Activated CD8-positive, alpha-beta T cell treated with anti-CD3 and anti-CD28 coated beads, Interleukin-2, amount 10 ng/mL, durations not matched to agents 7 days and 5 days (primary cell): ENCODE measurements at regions not wholly inside any gene's neighbourhood (a gene's known extent, or its start where the extent isn't known, plus 50 kb on each side); places are given as distances from the start of the nearest gene placed in this dataset.

Experiments used
- ATAC-seq: fragments of 150-1000 bp; cut with Tn5 transposase; one replicate; pipeline ENCODE4 v1.10.0; 2021; ENCODE audit warnings: moderate library complexity
- CTCF ChIA-PET: fragments of 350-600 bp; sonication (Branson Sonifier 250); formaldehyde crosslinking; loops from one replicate; lab custom pipeline; 2021; ENCODE audit warnings: antibody characterized with exemption; lab: Charles Lee
- POLR2A ChIA-PET: fragments of 350-600 bp; sonication (Branson Sonifier 250); formaldehyde crosslinking; loops from one replicate; lab custom pipeline; 2021; ENCODE audit warnings: antibody characterized with exemption; lab: Charles Lee
- DNase-seq: peaks from one replicate; pipeline ENCODE4 v3.0.0-alpha.2; 2020
- H3K27ac Mint-ChIP-seq: one replicate; pipeline ENCODE4 v1.8.0; 2021; ENCODE audit warnings: mild to moderate bottlenecking, mixed read lengths
- H3K27me3 Mint-ChIP-seq: one replicate; pipeline ENCODE4 v1.8.0; 2021; ENCODE audit warnings: low read depth, mixed read lengths
- H3K36me3 Mint-ChIP-seq: one replicate; pipeline ENCODE4 v1.8.0; 2021; ENCODE audit warnings: low read depth, mixed read lengths
- H3K4me1 Mint-ChIP-seq: one replicate; pipeline ENCODE4 v1.8.0; 2021; ENCODE audit warnings: low read depth, mixed read lengths
- H3K4me3 Mint-ChIP-seq: one replicate; pipeline ENCODE4 v1.8.0; 2021; ENCODE audit warnings: mild to moderate bottlenecking, mixed read lengths
- H3K9me3 Mint-ChIP-seq: one replicate; pipeline ENCODE4 v1.8.0; 2022; ENCODE audit warnings: mixed read lengths; ENCODE audit not compliant: insufficient read depth

DNA sequence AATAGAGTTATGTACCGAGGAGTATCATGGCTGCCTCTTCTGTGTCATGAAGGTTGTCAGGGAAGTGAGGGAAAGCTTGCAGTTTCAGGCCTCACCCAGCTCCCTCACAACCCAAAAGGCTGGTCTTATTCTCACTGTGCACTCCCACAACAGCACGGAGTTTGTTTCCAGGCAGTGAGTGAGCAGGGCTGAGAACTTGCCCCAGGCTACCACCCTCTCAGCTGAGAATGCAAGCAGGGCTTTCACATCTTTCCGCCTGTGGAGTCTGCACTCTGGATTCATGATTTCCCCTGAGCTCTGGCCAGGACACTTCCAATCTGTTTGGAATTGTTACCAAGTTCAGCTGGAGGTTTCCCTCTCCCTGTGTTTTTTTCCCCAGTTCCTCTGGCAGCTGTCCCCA is 2284.7 kb upstream of the PCDH20 start:
- Mint-ChIP-seq H3K36me3 (no peaks in the 10 kb centered on the region), H3K9me3 (peaks cover 9% of the 10 kb centered on the region), H3K27ac (no peak overlapping the region), H3K4me1 (no peaks in the 10 kb centered on the region), H3K27me3 (no peaks in the 10 kb centered on the region), H3K4me3 (no peak overlapping the region)
- POLR2A ChIA-PET: no interaction called here
- no peak for DNase-seq
- CTCF ChIA-PET: no interaction called here
- no peak for ATAC-seq

DNA sequence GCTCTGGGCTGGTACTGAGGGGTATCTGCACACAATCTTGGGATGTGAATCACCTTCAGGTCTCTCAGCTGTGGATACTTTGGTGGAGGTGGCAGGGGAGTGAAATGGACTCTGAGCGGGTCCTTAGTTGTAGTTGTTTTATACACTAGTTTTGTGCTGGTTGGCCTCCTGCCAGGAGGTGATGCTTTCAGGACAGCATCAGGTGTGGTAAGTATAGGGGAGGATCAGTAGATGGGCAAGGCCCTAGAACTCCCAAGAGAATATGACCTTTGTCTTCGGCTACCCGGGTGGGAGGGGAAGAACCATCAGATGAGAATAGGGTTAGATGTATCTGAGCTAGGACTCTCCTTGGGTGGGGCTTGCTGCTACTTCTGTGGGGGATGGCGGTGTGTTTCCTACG is 2284.3 kb upstream of the PCDH20 start:
- ChIA-PET POLR2A (no interaction called here), CTCF (no interaction called here)
- no peak for DNase-seq
- Mint-ChIP-seq H3K36me3 (no peaks in the 10 kb centered on the region), H3K4me3 (no peak overlapping the region), H3K27ac (no peak overlapping the region), H3K4me1 (no peaks in the 10 kb centered on the region), H3K27me3 (no peaks in the 10 kb centered on the region), H3K9me3 (peaks cover 9% of the 10 kb centered on the region)
- no peak for ATAC-seq

DNA sequence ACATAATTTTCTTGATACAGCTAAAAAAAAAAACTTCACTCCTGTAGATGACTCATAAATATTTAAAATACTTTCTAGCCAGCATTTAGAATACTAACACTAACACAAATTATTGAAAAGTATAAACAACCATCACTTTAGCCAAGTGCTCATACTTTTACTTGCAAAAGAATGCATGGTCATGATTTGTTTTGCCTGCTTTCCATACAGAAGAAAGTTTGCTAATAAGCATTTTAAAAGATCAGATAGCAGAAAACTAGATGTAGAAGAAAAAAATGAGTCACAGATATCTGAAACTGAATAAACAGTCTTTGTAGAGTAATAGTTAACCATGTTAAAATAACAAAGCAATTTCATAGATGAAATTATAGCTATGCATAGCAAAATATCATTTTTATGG is 2280.4 kb upstream of the PCDH20 start:
- Mint-ChIP-seq H3K4me3 (no peak overlapping the region), H3K27ac (no peak overlapping the region), H3K36me3 (no peaks in the 10 kb centered on the region), H3K9me3 (peaks cover 7% of the 10 kb centered on the region), H3K4me1 (no peaks in the 10 kb centered on the region), H3K27me3 (no peaks in the 10 kb centered on the region)
- ATAC-seq (no peak), DNase-seq (no peak)
- POLR2A ChIA-PET: no interaction called here
- CTCF ChIA-PET: no interaction called here

DNA sequence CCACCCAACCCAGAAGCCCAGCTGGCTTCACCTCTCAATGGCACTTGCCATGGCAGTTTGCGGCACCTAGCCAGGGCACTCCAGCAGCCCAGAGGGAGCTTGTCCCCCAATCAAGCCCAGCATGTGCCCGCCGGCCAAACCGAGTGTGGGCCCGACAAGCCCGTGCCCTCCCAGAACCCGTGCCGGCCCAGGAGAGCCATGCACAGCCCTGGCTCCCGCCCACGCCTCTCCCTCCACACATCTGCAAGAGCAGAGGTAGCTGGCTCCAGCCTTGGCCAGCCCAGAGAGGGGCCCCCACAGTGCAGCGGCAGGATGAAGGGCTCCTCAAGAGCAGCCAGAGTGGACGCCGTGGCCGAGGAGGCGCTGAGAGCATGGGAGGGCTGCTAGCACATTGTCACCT is 2278.0 kb upstream of the PCDH20 start:
- H3K27ac Mint-ChIP-seq: no peak overlapping the region
- ChIA-PET CTCF (no interaction called here), POLR2A (no interaction called here)
- H3K36me3 Mint-ChIP-seq: no peaks in the 10 kb centered on the region
- H3K4me3 Mint-ChIP-seq: no peak overlapping the region
- H3K27me3 Mint-ChIP-seq: no peaks in the 10 kb centered on the region
- peaks cover 7% of the 10 kb centered on the region for H3K9me3 Mint-ChIP-seq
- DNase-seq: no peak
- ATAC-seq: no peak
- H3K4me1 Mint-ChIP-seq: no peaks in the 10 kb centered on the region

DNA sequence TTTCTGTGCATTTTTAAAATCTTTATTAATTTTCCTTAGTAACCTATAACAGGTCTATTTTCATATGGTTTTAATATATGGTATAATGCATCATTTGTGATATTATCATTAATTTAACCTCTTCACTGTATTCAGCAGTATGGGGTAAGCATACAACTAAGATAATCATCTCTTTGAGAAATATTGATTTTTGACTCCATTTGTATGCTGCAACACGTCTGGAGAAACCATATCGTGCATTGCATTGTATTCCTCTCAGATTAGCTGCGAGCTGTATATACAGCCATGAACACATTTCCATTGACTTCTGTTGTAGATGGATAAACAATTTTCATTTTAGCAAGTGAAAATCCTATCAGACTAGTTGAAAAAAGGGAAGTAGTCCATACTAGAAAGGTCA is 2275.8 kb upstream of the PCDH20 start:
- Mint-ChIP-seq H3K27ac (no peak overlapping the region), H3K27me3 (no peaks in the 10 kb centered on the region), H3K9me3 (peaks cover 7% of the 10 kb centered on the region), H3K4me3 (no peak overlapping the region), H3K4me1 (no peaks in the 10 kb centered on the region), H3K36me3 (no peaks in the 10 kb centered on the region)
- ATAC-seq: no peak
- ChIA-PET POLR2A (no interaction called here), CTCF (no interaction called here)
- DNase-seq: no peak

DNA sequence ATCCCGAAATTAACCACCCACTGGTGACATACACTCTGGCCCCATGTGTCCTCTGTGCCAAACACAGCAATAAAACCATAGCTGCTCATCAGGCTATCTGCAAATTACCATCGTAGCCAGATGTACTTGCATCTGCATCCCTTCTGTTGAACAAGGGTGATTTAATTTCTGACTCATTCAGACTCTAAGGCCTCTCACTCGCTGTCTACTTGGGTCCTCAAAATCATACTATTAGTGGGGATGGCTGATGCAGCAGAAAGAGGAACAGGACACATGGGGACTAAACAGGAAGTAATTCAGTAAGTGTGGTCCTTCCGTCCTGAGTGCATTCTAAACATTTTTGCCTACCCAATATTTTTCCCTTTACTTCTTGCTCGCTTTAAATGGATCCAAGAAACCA is 2275.0 kb upstream of the PCDH20 start:
- H3K36me3 Mint-ChIP-seq: no peaks in the 10 kb centered on the region
- ATAC-seq: no peak
- DNase-seq: no peak
- no peak overlapping the region for H3K4me3 Mint-ChIP-seq
- no peaks in the 10 kb centered on the region for H3K4me1 Mint-ChIP-seq
- no peaks in the 10 kb centered on the region for H3K27me3 Mint-ChIP-seq
- ChIA-PET POLR2A (no interaction called here), CTCF (no interaction called here)
- H3K27ac Mint-ChIP-seq: no peak overlapping the region
- peaks cover 7% of the 10 kb centered on the region for H3K9me3 Mint-ChIP-seq

DNA sequence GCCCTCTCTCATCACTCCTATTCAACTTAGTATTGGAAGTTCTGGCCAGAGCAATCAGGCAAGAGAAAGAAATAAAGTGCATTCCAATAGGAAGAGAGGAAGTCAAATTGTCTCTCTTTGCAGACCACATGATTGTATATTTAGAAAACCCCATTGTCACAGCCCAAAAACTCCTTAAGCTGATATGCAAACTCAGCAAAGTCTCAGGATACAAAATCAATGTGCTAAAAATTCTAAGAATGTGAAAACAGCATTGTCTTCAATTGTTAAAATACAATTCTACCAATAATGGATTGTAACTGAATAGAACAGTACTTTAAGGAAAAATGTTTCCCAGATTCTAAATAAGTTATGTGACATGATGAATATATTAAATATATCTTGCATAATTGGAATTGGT is 2269.2 kb upstream of the PCDH20 start:
- Mint-ChIP-seq H3K4me3 (no peak overlapping the region), H3K9me3 (peaks cover 5% of the 10 kb centered on the region), H3K36me3 (no peaks in the 10 kb centered on the region), H3K27me3 (no peaks in the 10 kb centered on the region), H3K4me1 (no peaks in the 10 kb centered on the region), H3K27ac (no peak overlapping the region)
- CTCF ChIA-PET: no interaction called here
- POLR2A ChIA-PET: no interaction called here
- no peak for DNase-seq
- no peak for ATAC-seq

DNA sequence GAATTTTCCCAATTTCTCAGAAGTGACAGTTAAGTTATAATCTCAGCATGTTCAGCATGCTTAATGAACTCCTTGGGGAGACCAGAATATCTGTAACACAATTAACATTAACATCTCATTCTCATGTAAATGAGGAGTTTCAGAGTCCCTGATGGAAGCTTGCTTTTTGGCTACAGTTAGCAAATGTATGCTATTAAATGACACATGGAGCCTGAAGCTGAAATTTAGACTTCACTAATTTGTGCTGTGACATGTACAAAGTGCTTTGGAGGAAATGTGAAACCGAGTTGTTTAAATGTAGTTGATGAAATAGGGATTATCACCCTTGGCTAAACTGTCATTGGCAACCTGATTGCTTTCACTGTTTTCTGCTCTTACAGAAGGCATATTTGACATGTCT is 2265.1 kb upstream of the PCDH20 start:
- Mint-ChIP-seq H3K4me3 (no peak overlapping the region), H3K27ac (no peak overlapping the region), H3K4me1 (no peaks in the 10 kb centered on the region), H3K36me3 (no peaks in the 10 kb centered on the region), H3K9me3 (peaks cover 12% of the 10 kb centered on the region), H3K27me3 (no peaks in the 10 kb centered on the region)
- ChIA-PET CTCF (no interaction called here), POLR2A (no interaction called here)
- ATAC-seq: no peak
- DNase-seq: no peak

DNA sequence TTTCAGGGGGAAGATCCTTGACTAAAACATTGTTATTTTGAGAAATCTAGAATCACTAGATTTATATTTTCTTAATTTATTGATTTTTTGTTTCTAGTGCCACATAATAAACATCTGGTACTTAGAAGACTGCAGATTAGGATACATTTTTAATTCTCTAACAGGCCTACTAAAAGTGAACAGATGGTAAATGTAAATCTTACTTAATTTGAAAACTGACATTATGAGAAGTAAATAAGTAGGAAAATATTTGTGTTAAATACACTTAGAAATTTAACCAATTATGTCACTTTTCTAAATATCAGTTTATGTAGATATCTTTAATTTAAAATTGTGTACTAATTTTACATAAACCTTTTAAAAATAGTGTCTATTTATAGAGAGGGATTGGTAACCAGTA is 2255.6 kb upstream of the PCDH20 start:
- POLR2A ChIA-PET: no interaction called here
- no peaks in the 10 kb centered on the region for H3K27me3 Mint-ChIP-seq
- H3K9me3 Mint-ChIP-seq: peaks cover 17% of the 10 kb centered on the region
- no peaks in the 10 kb centered on the region for H3K4me1 Mint-ChIP-seq
- no peak for ATAC-seq
- no peak for DNase-seq
- H3K27ac Mint-ChIP-seq: no peak overlapping the region
- H3K36me3 Mint-ChIP-seq: no peaks in the 10 kb centered on the region
- H3K4me3 Mint-ChIP-seq: no peak overlapping the region
- CTCF ChIA-PET: no interaction called here

DNA sequence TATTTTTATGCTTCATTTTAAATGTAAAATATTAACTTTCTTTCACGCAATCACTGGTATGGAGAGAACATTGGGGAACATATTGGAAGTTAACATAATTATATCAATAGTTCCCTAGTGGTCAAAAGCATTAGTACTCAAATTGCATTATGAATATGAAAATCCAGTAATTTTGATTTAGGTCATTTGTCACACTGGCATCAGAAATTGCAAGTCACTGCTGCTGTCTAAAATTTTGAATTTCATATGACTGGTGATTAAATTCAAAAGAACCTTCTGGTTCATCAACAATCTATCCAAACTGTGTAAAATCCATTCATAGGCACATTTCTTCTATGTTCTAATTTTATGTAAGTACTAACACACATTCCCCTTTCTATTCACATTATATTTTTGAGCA is 2235.7 kb upstream of the PCDH20 start:
- no peak for ATAC-seq
- DNase-seq: no peak
- Mint-ChIP-seq H3K4me1 (no peaks in the 10 kb centered on the region), H3K36me3 (no peaks in the 10 kb centered on the region), H3K27ac (no peak overlapping the region), H3K9me3 (peaks cover 9% of the 10 kb centered on the region), H3K27me3 (no peaks in the 10 kb centered on the region), H3K4me3 (no peak overlapping the region)
- ChIA-PET POLR2A (no interaction called here), CTCF (no interaction called here)

DNA sequence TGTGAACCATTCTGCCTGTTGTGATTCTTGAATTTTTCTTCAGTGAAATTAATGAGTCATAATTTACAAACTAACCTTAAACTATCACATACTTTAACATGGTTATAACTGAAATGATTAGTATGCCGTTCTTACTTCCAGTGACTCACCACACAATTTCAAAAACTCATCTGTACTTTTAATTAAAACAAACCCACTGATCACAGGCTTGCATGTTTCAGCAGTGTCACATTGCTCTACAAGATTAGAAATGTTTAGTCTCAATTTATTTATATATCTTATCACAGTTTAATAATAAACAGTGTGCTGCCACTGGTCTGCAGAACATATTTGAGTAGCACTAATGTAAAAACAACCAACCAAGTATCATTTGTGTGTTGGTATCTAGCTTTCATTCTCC is 2227.9 kb upstream of the PCDH20 start:
- peaks cover 1% of the 10 kb centered on the region for H3K9me3 Mint-ChIP-seq
- ChIA-PET CTCF (no interaction called here), POLR2A (no interaction called here)
- H3K27me3 Mint-ChIP-seq: no peaks in the 10 kb centered on the region
- no peaks in the 10 kb centered on the region for H3K36me3 Mint-ChIP-seq
- no peaks in the 10 kb centered on the region for H3K4me1 Mint-ChIP-seq
- ATAC-seq: no peak
- H3K4me3 Mint-ChIP-seq: no peak overlapping the region
- no peak overlapping the region for H3K27ac Mint-ChIP-seq
- no peak for DNase-seq

DNA sequence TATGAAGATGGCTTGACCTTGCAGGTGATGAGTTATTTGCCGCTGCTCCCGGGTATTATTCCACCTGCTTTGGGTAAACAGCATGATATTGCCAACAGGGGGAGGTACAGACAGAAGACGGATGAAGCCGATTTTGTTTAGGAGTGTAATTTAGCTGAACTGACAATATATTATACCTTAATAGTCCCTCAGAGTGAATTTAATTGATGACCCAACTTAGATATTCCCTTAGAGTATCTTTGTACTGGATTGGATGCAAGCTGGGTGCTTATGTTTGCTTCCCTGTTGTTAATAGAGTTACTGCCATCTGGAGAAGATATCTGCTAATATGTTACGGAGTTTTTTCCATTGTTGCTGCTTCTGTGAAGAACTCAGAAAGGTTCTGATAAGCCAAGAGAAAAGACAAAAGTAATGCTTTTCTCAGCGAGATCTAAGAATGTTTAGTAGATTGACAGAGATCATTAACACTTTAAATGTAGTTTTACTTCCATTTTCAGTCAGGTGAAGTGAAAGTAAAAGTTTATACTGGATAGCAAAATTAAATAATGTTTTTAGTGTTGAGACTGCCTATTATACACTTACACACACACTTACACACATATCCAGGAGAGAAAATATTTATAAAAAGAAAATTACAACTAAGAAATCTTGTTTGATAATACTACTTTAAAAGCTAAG is 2220.8 kb upstream of the PCDH20 start:
- Mint-ChIP-seq H3K27me3 (no peaks in the 10 kb centered on the region), H3K9me3 (peaks cover 4% of the 10 kb centered on the region), H3K27ac (no peak overlapping the region), H3K36me3 (no peaks in the 10 kb centered on the region), H3K4me3 (peak overlapping the region; percentile 48), H3K4me1 (no peaks in the 10 kb centered on the region)
- CTCF ChIA-PET: no interaction called here
- no peak for DNase-seq
- ATAC-seq: no peak
- POLR2A ChIA-PET: no interaction called here

DNA sequence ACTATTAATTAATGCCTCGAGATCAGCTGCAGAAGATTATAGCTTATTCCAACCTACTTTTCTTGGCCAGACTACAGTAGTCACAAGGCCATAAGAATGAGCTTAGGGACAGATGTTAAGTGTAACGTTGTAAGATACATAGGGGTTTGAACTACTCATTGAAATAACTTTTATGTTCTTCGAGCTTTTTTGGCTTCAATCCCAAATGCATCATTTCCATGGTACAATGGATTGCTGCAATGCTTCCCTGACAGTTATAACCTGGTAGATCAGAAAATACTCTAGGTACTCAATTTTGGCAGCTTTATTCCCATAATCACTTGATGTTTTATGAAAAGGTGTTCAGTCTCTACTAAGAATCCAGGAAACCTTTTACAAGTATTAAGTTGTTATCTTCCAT is 2216.7 kb upstream of the PCDH20 start:
- Mint-ChIP-seq H3K36me3 (no peaks in the 10 kb centered on the region), H3K27ac (no peak overlapping the region), H3K4me3 (no peak overlapping the region), H3K4me1 (no peaks in the 10 kb centered on the region), H3K9me3 (peaks cover 4% of the 10 kb centered on the region), H3K27me3 (no peaks in the 10 kb centered on the region)
- ATAC-seq: no peak
- ChIA-PET POLR2A (no interaction called here), CTCF (no interaction called here)
- no peak for DNase-seq
